K562 (cell line): ENCODE measurements at regions not wholly inside any gene's neighbourhood (a gene's known extent, or its start where the extent isn't known, plus 50 kb on each side); places are given as distances from the start of the nearest gene placed in this dataset.

Experiments used
- ATAC-seq: fragments of 200-7000 bp; cut with Tn5 transposase; 3 replicates; pipeline ENCODE4 v1.9.1; 2020; ENCODE audit warnings: moderate library complexity
- BruUV-seq: library from RNA; stranded (reverse); fragments of 400-500 nt; replicated peaks from 2 replicates; lab custom pipeline; 2021; lab: Mats Ljungman, UMichigan
- CTCF ChIA-PET: fragments of 300-600 bp; formaldehyde crosslinking; extraction: SDS; loops from one replicate; lab custom pipeline; 2021; ENCODE audit warnings: low intra/inter-chr PET ratio; lab: Yijun Ruan, JAX
- POLR2A ChIA-PET: fragments of 300-600, 350-650 bp; sonication (Branson Sonifier 250); formaldehyde crosslinking; extraction: SDS; loops from one replicate; lab custom pipeline; 2021; ENCODE audit warnings: antibody characterized with exemption, inconsistent platforms; lab: Yijun Ruan, JAX
- DNase-seq, 4 experiments: peaks; one replicate each; pipeline versions ENCODE4 v3.0.0 to v3.0.0-alpha.2; 2011 to 2018; ENCODE audit warnings: low spot score in 3 of 4, mixed read lengths in 3 of 4; ENCODE audit errors: extremely low read depth in 1 of 4
- FAIRE-seq: peaks from 2 replicates; lab custom pipeline; 2011; peaks lifted over from hg19 to GRCh38; lab: Jason Lieb, UNC
- H2AFZ ChIP-seq: 2 replicates; pipeline ENCODE4 v1.6.0; 2011; ENCODE audit warnings: low read depth, low read length, control low read depth, inconsistent platforms
- H3K27ac ChIP-seq: fragments of 200-600 bp; 3 replicates; pipeline ENCODE4 v1.8.0; 2011; ENCODE audit warnings: low read depth, mild to moderate bottlenecking, control low read depth, inconsistent platforms, low read length, moderate library complexity, mixed read lengths; ENCODE audit errors: extremely low read depth
- H3K27me3 ChIP-seq, 2 experiments: fragments of 300-600 bp in 1 of 2; 2 replicates in 1 of 2; 3 replicates in 1 of 2; pipeline versions ENCODE4 v1.6.0 to v1.8.0; 2011; ENCODE audit warnings: inconsistent platforms in 2 of 2, low read length in 2 of 2, mild to moderate bottlenecking in 1 of 2, mixed read lengths in 1 of 2, moderate library complexity in 1 of 2; ENCODE audit not compliant: control insufficient read depth in 2 of 2, insufficient read depth in 2 of 2
- H3K36me3 ChIP-seq: fragments of 300-600 bp; 3 replicates; pipeline ENCODE4 v1.8.0; 2011; ENCODE audit warnings: mild to moderate bottlenecking, low read length, inconsistent platforms; ENCODE audit not compliant: control insufficient read depth, insufficient read depth
- H3K4me1 ChIP-seq, 2 experiments: fragments of 200-600 bp in 1 of 2; replicated peaks in 1 of 2; 2 replicates in 1 of 2; 3 replicates in 1 of 2; pipeline versions ENCODE4 v1.5.1 to v1.8.0; 2011; ENCODE audit warnings: inconsistent platforms in 2 of 2, low read length in 2 of 2, mild to moderate bottlenecking in 1 of 2, mixed read lengths in 1 of 2, moderate library complexity in 1 of 2; ENCODE audit not compliant: control insufficient read depth in 2 of 2, insufficient read depth in 2 of 2
- H3K4me2 ChIP-seq: 2 replicates; pipeline ENCODE4 v1.6.1; 2011; ENCODE audit warnings: low read length, control low read depth, inconsistent platforms, mixed read lengths; ENCODE audit not compliant: insufficient read depth
- H3K4me3 ChIP-seq: fragments of 200-600 bp; sonication (generic), shearing (Covaris generic); 2 replicates; pipeline ENCODE4 v1.5.1; 2016; ENCODE audit warnings: control low read depth, inconsistent platforms
- H3K79me2 ChIP-seq: fragments of 200-600 bp; 3 replicates; pipeline ENCODE4 v1.8.0; 2011; ENCODE audit warnings: low read length, inconsistent platforms; ENCODE audit not compliant: control insufficient read depth, insufficient read depth
- H3K9ac ChIP-seq, 2 experiments: 2 replicates each; pipeline versions ENCODE4 v1.6.0 to v1.6.1; 2011; ENCODE audit warnings: low read depth in 2 of 2, low read length in 2 of 2, control low read depth in 1 of 2, inconsistent platforms in 1 of 2, mild to moderate bottlenecking in 1 of 2, mixed read lengths in 1 of 2; ENCODE audit not compliant: insufficient read depth in 1 of 2
- H3K9me1 ChIP-seq: one replicate; pipeline ENCODE4 v1.6.0; 2011; ENCODE audit warnings: inconsistent platforms, mild to moderate bottlenecking, low read length, moderate library complexity; ENCODE audit not compliant: control insufficient read depth, insufficient read depth
- H3K9me3 ChIP-seq: replicated peaks from 2 replicates; pipeline ENCODE4 v1.5.1; 2011; ENCODE audit warnings: low read depth, low read length, inconsistent platforms; ENCODE audit not compliant: control insufficient read depth, insufficient read depth
- H4K20me1 ChIP-seq: replicated peaks from 2 replicates; pipeline ENCODE4 v1.6.1; 2011; ENCODE audit warnings: low read length, inconsistent platforms, mixed read lengths; ENCODE audit not compliant: control insufficient read depth, insufficient read depth
- MAFG ChIP-seq: fragments of 450-650 bp; conservative IDR thresholded peaks from 2 replicates; pipeline ENCODE4 v1.6.1; 2016; ENCODE audit warnings: missing genetic modification characterization, missing compliant biosample characterization
- ZNF311 ChIP-seq: fragments of 250-450 bp; sonication (Bioruptor Pico); IDR thresholded peaks from 2 replicates; pipeline ENCODE4 v1.4.0; 2020; ENCODE audit warnings: mild to moderate bottlenecking, moderate library complexity
- ZNF395 ChIP-seq: fragments of 200-800 bp; sonication (Bioruptor generic); IDR thresholded peaks from 2 replicates; pipeline ENCODE4 v1.6.1; 2017; ENCODE audit warnings: missing genetic modification characterization, missing compliant biosample characterization
- whole genome bisulfite sequencing: fragments of 100-300 bp; shearing (Covaris generic); methylation state at CpG from one replicate; pipeline ENCODE4 v1.1.6; 2016; ENCODE audit warnings: low coverage, mixed read lengths; ENCODE audit not compliant: insufficient coverage; ENCODE audit errors: missing lambda C conversion rate; 5-methylcytosine and 5-hydroxymethylcytosine counted together
- in situ Hi-C: fragments of 300-500 bp; cut with MboI; formaldehyde crosslinking; loops from 4 replicates; pipeline ENCODE4 v1.15.0; 2018; ENCODE audit warnings: inconsistent platforms, mixed read lengths
- intact Hi-C: fragments of 100-400 bp; cut with micrococcal nuclease; formaldehyde crosslinking; loops from 2 replicates; pipeline ENCODE4 v1.14.2; 2022

- Histone ChIP-seq H3K4me3 (no peak overlapping the region), H3K27ac (no peak overlapping the region), H2AFZ (no peak overlapping the region), H3K9me3 (no peaks in the 10 kb centered on the region), H3K9ac (no peak overlapping the region), H4K20me1 (no peaks in the 10 kb centered on the region), H3K36me3 (no peaks in the 10 kb centered on the region), H3K4me2 (no peak overlapping the region), H3K9me1 (no peaks in the 10 kb centered on the region), H3K4me1 (no peaks in the 10 kb centered on the region), H3K79me2 (no peaks in the 10 kb centered on the region), H3K27me3 (no peaks in the 10 kb centered on the region)
- ChIA-PET POLR2A (no interaction called here), CTCF (interaction anchor here (0.7 kb wide), 1 partner anchor 1653 kb away, joined by 3 read pairs; no protein-coding TSS in a partner anchor)
- ATAC-seq (no peak), FAIRE-seq (no peak), DNase-seq (no peak)
- BruUV-seq = no TSS peak
- intact Hi-C loops = no loop called here
- TF ChIP-seq ZNF395 (CRISPR knock-in tag) = no peak
- WGBS = 5% methylated on average over 4 of the region's 4 CpGs
- in situ Hi-C loops = no loop called here
Observed at GRCh38 chr12:42828836-42829235, 239.3 kb upstream of the PRICKLE1 start.

GRCh38 chr12:42824327-42824726, 234.8 kb upstream of the PRICKLE1 start:
- DNase-seq (no peak), FAIRE-seq (no peak), ATAC-seq (no peak)
- H3K4me2 ChIP-seq = no peak overlapping the region
- no peaks in the 10 kb centered on the region for H3K9me3 ChIP-seq
- no peaks in the 10 kb centered on the region for H3K27me3 ChIP-seq
- no peaks in the 10 kb centered on the region for H3K4me1 ChIP-seq
- 0% methylated on average over 2 of the region's 2 CpGs for WGBS
- no TSS peak for BruUV-seq
- peak; percentile 51 for TF ChIP-seq MAFG (tag)
- no peak for TF ChIP-seq ZNF311 (CRISPR knock-in tag)
- H3K9ac ChIP-seq = no peak overlapping the region
- in situ Hi-C loops = no loop called here
- ChIA-PET POLR2A (no interaction called here), CTCF (no interaction called here)
- H3K9me1 ChIP-seq = no peaks in the 10 kb centered on the region
- H4K20me1 ChIP-seq = no peaks in the 10 kb centered on the region
- no peaks in the 10 kb centered on the region for H3K79me2 ChIP-seq
- no peak overlapping the region for H2AFZ ChIP-seq
- H3K4me3 ChIP-seq = no peak overlapping the region
- H3K36me3 ChIP-seq = no peaks in the 10 kb centered on the region
- H3K27ac ChIP-seq = no peak overlapping the region
- intact Hi-C loops = no loop called here
